ENCODE measurements at regions not wholly inside any gene's neighbourhood (a gene's known extent, or its start where the extent isn't known, plus 50 kb on each side); places are given as distances from the start of the nearest gene placed in this dataset.
"Not testable (repeated sequence)": the region's sequence is repeated elsewhere in the genome, so short reads cannot be mapped to it uniquely, and the experiment has no call there.

DNA sequence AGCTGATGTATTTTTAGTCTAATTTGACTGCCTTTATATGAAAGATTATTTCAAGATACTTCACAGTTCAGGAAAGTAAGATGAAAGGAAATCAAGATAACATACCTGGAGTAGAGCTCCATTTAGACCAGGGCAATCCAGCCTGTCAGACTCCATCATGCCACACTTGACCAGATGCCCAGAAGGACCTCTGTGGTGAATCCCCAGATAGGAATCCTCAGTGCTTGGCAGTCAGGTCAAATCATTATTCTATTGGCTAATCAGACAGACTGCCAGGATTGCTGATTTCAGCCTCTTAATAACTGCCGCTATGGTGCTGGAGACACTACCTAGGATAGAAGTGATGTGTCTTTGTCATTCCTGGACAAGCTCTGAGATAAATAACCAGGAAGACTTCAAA is 404.2 kb downstream of the STK39 start:
- no peak for DNase-seq

GRCh38 chr2:167842047-167842446 is 405.3 kb downstream of the STK39 start:
- DNase-seq: no peak

DNA sequence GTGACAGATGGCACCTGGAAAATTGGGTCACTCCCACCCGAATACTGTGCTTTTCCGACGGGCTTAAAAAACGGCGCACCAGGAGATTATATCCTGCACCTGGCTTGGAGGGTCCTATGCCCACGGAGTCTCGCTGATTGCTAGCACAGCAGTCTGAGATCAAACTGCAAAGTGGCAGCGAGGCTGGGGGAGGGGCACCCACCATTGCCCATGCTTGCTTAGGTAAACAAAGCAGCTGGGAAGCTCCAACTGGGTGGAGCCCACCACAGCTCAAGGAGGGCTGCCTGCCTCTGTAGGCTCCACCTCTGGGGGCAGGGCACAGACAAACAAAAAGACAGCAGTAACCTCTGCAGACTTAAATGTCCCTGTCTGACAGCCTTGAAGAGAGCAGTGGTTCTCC is 412.1 kb downstream of the STK39 start:
- DNase-seq: not testable (repeated sequence)

DNA sequence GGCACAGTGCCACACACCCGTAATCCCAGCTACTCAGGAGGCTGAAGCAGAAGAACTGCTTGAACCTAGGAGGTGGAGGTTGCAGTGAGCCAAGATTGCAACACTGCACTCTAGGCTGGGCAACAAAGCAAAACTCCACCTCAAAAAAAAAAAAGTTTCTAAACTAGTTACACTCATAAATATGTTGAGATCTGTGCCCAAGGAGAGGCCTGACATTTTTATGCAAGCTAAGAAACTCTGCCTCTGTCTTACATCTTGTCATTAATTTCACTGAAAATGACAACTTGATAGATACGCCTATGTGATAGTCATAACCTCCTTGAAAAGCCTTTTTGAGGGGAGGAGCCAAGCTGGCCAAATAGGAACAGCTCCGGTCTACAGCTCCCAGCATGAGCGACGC is 412.7 kb downstream of the STK39 start:
- no peak for DNase-seq

DNA sequence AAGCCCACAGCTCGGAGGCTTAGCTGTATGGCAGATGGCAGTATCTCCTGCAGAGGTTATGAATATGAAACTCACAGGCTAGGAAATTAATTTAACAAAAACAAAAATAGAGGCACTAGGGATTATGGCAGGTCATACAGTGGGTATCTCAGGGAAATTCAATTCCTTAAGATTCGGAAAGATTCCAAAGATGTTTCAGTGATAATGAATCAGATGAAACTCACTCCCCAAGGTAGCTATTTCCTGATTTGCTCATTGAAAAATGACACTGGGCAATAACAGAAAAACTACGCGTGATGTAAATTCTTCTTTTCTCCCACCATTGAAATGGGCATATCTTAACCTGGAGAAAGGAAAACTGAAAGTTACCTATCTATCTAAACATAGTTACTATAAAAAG is 414.1 kb downstream of the STK39 start:
- DNase-seq: no peak

GRCh38 chr2:167832868-167833287 is 414.5 kb downstream of the STK39 start:
- DNase-seq: no peak

GRCh38 chr2:167827352-167828097 is 419.9 kb downstream of the STK39 start:
- no peak for DNase-seq

GRCh38 chr2:167826906-167827305 is 420.5 kb downstream of the STK39 start:
- DNase-seq: no peak

DNA sequence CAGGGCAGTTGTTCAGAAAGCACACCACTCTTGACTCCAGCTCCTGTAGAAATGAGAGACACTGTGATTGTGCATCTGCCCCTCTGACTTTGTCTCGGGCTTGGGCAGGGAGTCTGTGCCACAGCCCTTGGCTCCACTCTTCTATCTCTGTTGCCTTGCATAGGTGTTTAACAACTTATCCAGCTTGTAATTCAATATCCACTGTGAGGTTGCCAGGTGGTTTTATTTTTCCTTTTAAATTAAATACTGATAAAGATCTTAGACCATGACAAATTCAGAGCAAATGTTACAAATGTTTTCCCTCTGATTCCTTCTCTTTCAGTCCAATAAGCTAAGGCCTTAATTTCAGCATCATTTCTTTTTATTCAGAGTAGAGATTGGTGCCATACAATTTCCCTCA is 421.7 kb downstream of the STK39 start:
- DNase-seq: no peak

GRCh38 chr2:167822690-167823465 is 424.5 kb downstream of the STK39 start:
- no peak for DNase-seq

GRCh38 chr2:167820488-167820887 is 426.9 kb downstream of the STK39 start:
- no peak for DNase-seq

DNA sequence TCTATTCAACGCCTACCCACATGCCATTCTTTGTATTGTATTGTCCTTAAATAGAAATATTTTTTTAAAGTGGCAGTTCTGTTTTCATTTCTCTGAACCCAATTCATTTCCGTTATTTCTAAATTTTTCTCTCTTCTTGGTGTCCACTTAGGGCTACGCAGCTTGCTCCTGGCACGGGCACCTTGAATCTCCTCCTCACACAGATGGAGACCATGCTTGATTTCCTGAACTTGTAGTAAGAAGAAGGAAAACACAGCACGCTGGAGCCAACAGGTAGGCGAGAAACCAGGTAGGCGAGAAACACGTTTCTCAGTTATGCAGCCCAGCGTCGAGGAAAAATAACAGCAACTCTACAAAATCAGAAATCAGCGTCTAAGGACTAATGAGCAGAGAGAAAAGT is 428.9 kb downstream of the STK39 start:
- no peak for DNase-seq

- DNase-seq: no peak
Observed at GRCh38 chr2:167817908-167818307, 429.5 kb downstream of the STK39 start.

DNA sequence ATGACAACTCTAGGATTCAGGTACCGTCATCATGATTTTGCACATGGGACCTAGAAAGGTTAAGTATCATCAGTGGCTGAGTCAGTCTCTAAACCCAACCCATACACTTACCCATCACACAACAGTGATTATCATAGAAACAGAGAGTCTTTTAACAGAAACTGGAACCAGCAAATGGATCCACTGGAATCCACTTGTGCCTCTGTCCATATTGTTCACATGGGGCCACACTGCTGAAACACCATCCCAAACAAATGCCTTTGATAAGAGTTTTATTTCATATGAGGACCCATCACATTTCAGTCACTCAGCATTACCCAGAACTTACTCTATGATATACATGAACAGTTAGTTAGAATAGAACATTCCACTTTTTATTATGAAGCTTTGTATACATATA is 430.0 kb downstream of the STK39 start:
- no peak for DNase-seq

- DNase-seq: no peak
Observed at GRCh38 chr2:167816874-167817290, 430.5 kb downstream of the STK39 start.

- DNase-seq: no peak
Observed at GRCh38 chr2:167814881-167815718, 432.3 kb downstream of the STK39 start.

DNA sequence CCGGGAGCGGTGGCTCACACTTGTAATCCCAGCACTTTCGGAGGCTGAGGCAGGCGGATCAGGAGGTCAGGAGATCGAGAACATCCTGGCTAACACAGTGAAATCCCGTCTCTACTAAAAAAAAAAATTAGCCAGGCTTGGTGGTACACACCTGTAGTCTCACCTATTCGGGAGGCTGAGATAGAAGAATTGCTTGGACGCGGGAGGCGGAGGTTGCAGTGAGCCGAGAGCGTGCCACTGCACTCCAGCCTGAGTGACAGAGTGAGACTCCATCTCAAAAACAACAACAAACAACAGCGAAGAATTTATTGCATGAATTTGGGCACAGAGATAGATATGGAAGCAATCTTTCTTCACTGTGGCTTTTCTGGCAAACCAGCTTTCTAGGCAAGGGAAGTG is 432.9 kb downstream of the STK39 start:
- DNase-seq: not testable (repeated sequence)

DNA sequence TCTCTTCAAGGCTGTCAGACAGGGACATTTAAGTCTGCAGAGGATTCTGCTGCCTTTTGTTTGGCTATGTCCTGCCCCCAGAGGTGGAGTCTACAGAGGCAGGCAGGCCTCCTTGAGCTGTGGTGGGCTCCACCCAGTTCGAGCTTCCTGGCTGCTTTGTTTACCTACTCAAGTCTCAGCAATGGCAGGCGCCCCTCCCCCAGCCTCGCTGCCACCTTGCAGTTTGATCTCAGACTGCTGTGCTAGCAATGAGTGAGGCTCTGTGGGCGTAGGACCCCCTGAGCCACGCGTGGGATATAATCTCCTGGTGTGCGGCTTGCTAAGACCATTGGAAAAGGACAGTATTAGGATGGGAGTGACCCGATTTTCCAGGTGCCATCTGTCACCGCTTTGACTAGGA is 437.6 kb downstream of the STK39 start:
- DNase-seq: not testable (repeated sequence)

- no peak for DNase-seq
Observed at GRCh38 chr2:167803449-167803988, 443.9 kb downstream of the STK39 start.

GRCh38 chr2:167794554-167795255 is 452.7 kb downstream of the STK39 start:
- DNase-seq: no peak

DNA sequence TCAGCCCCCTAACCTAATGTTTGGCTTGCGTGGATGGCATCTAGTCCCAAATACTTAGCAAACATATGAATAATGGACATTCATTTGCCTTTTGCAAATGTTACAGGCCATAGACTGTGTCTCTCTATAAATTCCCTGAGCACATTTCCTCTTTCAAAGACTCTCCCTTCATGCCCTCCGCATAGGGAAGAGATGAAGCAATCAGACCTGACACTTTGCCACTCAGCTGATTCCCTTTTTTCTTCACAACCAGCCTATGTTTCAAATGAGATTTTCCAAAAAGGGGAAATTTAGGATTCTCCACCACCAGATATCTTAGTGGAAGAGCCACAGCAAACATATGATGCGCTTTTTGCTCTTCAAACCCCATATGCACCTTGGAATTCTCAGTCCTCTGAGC is 453.7 kb downstream of the STK39 start:
- DNase-seq: no peak

DNA sequence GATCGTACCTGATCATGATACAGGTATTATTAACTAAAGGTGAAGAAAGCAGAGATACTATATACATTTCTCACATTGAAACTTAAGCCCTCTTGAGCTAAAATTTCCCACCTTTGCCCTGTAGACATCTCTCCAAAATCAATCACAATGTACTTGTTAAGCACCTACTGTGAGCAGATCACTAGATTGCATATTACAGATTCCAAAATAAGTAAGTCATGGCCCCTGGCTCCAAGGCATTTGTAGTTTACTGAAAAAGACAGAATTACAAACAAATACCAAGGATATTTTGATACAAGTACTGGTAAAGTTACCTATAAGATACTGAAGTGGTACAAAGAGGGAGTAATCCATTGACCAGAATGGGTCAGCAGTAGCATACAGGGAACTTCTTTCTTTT is 455.3 kb downstream of the STK39 start:
- DNase-seq: no peak
